GM19240 (cell line): ENCODE measurements at regions not wholly inside any gene's neighbourhood (a gene's known extent, or its start where the extent isn't known, plus 50 kb on each side); places are given as distances from the start of the nearest gene placed in this dataset.
A peak's percentile ranks its signal among the peaks of the same experiment; 100 is the strongest.
"Not testable (repeated sequence)": the region's sequence is repeated elsewhere in the genome, so short reads cannot be mapped to it uniquely, and the experiment has no call there.

Source experiments
- DNase-seq: peaks from one replicate; pipeline ENCODE4 v3.0.0; 2011; ENCODE audit warnings: low spot score; ENCODE audit not compliant: insufficient read length

DNA sequence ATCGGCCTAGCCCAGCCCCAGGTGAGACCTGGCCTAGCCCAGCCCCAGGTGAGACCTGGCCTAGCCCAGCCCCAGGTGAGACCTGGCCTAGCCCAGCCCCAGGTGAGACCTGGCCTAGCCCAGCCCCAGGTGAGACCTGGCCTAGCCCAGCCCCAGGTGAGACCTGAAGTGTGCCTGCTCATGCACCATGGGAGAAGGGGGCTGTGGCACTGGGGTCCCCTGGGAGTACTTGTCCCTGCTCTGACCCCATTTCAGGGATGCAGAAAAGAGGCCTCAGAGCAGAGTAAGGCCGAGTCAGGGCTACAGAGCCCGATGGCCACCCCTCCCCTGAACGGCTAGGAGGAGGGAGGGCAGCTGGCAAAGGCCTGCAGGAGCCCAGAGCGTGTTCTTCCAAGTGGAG lies 129.6 kb downstream of the CRYBB2 start:
- DNase-seq = not testable (repeated sequence)

DNA sequence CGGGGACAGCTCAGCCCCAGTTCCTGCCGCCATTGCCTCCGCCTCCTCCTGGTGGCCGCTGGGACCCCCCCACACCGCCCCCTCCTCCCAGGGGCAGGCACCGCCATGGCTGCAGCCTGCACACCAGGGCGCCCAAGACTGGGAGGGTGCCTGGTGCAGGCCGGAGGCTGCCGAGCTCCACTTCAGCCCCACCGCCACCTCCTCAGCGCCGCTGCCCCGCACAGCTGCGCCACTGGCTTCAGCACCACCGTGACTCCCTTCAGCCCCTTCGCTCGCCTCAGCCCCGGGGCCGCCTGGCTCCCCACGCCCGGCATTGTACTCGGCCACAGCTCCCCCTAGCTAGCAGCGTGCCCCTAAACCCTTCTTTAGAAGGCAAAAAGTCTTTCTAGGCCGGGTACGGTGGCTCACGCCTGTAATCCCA lies 131.1 kb downstream of the CRYBB2 start:
- no peak for DNase-seq

DNA sequence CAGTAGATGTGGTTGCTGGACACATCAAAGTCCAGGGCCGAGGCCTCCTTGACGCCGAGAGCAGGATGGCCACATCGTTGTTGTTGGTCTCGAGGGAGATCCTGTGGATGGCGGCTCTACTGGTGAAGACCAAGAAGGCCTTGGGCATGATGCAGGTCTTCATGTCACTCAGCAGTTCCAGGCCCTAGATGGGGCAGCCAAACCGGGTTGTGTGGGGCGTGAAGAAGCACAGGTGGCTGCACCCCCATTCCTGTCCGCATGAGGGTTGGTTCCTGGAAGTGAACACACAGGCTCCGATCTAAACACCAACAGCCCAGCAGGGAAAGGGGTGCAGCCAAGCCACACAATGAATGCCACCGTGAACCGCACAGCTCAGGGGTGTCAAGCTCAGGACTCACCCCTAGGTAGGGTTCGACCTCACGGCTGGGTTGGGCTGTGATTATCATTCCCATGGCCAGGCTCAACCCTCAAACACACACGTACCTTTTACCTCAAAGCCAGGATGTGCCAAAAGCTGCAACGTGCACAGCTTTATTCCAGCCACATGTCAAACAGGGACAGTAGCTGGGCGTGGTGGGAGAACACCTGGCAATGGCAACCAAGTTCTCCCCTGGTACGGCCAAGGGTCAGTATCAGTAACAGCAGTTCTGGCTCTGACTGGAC lies 132.3 kb downstream of the CRYBB2 start:
- no peak for DNase-seq

DNA sequence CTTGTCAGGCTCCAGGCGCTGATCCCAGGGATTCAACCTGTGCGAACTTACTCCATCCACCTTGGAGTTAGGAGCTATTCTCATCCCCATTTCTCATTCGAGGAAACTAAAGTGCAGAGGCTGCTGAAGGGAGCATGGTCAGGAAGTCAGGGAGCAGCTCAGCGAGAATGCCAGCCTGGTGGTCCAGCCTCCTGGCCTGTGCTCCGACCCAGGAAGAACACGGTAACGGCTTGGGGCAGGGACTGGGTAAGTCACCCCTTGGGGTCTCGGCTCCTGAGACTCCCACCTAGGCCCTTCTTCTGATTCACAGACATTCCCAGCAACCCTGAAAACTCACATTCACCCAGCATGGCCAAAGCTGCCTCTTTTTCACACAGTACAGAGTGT lies 132.8 kb downstream of the CRYBB2 start:
- no peak for DNase-seq

DNA sequence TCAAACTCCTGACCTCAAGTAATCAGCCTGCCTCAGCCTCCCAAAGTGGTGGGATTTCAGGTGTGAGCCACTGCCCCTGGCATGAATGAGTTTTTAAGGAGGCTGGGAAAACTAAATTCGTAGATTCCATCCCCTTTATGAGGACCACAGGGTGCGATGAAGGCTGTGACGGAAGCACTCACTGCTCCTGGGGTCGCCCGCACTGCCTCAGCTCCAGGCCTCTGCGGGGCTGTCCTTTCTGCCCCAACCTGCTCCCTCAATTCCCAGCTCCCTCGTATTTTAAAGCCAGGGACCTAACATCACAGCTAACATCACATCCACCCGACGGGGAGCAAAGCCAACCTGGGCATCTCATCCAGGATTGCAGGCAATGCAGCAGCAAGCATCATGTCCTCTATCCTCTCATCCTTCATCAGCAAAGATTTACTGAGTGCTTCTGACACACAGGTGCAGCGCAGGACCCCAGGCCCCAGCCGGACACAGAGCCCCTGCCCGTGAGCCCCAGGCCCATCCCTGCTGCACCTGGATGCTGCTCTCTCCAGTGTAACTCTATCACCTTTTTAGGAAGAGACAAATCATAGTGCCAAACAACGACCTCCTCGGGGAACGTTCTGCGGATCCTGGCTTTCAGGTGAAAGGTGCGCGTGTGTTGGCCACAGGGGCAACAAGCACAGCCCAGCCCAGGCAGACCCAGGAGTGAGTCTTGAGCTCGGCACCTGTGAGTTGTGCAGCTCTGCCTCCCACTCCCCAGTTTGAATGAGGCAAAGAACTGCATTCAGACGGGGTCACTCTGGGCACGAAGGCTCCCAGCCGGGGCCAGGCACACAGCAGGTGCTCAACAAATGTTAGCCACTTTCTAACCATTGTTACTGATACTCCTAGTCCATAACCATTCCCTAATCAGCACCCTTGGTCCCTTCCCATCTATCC lies 134.3 kb downstream of the CRYBB2 start:
- DNase-seq = no peak

DNA sequence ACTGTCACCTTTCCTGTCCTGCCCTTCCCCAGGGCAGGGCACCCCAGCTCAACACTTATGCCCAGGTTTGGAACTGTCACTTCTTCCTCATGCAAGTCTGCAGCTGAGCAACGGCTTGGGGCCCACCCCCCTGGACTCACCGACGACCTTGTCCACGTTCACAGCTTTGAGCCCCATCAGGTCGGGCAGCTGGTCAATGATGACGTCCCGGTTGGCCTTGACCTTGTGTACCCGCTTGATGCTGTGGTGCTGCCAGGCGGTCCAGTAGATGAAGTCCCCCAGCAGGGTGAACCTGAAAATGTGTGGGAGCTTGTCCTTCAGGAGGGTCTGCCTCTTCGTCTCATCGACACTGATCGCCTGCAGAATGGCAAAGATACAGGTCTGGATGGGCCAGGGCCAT lies 135.0 kb downstream of the CRYBB2 start:
- DNase-seq = no peak

DNA sequence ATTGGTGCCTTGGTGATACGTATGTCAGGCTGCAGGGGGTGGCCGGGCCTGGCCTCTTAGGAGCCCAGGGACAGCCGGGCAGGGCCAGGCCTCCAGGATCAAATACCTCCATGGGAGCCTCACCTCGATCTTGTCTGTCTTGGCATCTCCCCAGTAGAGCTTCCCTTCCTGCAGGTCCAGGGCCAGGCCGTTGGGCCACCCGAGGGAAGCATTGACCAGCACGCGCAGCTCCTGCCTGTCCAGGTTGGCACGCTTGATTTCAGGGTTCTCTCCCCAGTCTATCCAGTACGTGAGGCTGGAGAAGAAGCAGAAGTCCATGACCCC lies 137.7 kb downstream of the CRYBB2 start:
- no peak for DNase-seq

DNA sequence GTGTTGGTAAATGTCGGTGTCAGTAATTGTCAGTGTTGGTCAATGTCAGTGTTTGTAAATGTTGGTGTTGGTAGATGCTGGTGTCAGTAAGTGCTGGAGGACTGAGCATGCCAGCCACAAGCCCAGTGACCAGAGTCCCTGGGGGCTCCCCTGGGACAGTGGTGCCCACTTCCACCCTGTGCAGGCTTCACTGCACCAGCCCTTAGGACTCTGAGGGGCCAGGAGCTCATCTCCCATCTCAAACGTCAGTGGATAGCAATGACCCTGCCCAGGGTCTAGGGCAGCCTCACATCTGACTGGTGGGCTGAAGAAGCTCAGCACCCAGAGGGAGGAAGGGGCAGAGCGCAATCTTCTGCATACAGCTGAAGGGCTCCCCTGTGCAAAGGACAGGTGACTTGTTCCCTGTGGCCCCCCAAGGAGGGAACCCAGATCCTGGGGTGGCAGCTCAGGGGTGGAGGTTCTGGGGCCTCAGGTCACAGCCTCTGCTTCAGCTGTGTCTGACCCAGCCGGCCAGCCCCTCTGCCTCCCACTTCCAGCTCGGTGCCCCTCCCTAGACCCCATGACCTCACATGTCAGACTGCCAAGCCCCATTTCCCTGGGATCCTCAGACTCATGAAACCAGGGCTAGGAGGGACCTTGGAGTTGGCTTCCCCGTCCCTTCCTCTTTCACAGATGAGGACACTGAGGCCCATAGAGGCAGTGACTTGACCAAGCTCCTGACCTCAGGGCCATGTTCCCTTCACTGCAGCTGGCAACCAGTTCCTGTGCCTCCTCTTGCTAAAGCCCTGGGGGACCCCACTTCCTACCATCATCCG lies 138.4 kb downstream of the CRYBB2 start:
- DNase-seq = no peak

DNA sequence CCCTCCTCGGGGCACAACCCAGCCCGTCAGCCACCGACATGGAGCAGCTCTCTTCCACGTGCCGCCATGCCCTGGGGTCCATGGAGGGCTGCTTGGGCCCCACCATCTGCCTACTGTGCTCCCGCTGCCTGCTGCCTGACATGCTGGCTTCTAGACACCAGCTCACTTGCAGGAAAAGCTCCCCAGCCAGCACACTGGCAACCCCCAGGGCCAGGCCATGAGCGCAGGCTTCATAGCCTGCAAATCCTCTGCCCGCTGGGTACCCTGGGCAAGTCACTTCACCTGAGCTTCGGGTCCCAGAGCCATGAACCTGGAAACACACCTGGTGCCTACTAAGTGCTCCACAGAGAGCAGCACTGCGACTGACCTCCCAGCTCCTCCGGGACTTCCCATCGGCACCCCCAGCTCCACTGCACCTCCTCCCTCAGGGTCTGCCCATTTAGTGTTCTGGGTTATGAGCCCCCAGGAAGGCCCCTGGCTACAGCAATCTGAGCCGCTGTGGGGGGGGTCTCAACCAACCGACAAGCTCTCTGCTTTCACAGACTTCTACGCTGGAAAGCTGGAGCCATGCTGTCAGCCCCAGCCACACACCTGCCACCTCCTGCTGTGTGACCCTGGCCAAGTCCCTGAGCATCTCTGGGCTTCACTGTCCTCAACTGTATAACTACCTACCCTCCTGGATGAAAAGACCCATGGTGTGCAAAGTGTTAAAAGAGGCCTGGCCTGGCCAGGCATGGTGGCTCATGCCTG lies 139.2 kb downstream of the CRYBB2 start:
- no peak for DNase-seq

DNA sequence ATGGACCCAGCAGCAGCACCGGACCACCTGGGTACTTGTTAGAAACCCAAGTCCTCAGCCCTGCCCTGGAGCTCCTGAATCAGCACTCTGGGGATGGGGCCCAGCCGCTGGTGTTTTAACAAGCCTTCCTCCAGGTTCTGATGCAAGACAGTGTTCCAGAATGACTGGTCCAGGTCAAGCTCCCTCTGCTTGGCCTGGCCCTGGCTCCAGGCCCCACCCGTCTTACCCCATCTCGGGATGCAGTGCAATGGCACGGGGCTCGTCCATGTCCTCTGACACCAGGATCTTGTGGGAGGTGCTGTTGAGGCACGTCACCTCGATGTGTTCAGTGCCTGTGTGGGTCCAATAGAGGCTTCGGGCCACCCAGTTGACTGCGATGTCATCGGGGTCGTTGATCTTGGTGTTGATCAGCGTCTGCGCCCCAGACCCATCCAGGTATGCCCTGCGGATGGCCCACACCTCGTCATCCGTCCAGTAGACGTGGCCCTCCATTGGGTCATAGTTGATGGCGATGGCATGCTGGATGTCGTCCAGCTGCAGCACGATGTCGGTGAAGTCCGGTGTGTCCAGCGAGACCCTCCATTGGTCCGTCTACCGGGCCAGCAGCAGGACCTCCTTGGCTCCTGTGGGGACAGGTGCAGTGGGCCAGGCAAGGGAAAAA lies 140.3 kb downstream of the CRYBB2 start:
- no peak for DNase-seq

DNA sequence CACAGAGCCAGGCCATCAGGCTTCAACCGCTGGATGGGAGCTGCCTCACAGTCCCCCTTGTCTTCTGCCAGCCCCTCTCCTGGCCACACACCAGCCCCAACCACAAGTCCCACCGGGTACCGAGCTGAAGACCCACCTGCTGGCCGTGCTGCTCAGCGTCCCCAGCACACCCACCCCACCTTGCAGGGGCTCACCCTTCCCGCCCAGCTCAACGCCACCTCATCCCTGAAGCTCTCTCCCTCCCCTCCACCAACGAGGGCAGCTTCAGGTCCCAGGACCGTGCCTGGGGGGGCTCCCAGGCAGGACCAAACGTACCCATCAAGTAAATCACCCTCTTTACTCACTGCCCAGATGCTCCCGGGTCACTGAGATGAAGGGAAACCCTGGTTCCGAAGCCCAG lies 141.0 kb downstream of the CRYBB2 start:
- no peak for DNase-seq

DNA sequence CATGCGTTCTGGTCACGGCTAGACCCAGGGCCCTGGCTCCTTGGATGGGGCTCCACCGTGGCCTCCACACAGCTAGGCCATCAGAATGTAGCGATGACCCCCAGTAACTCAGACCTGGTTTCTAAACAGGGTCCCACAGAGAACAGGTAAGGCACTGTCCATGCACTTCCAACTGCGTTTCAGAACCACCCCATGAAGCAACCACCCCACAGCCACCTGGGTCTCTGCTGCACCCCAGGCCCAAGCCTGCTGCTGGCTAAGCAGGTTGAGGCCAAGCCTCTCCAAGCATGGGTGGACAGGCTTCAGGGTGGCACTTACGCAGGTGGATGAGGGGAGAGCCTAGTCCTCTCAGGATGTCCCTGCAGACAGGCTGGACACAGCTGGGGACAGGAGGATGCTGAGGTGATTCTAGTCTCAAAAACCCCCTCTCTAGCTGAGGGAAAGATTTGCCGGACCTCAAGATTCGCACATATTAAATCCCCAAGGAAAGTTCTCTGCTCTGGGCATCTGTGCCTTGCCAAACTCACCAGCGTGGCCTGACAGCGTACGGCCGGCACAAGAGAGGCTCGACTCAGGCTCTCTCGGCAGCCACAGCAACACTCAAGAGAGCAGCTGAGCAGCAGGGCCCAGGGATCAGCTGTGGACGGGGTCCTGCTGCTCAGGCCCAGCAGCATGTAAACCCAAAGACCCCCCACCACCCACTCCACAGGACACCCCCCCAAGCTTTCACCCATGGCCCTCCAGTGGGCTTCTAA lies 141.6 kb downstream of the CRYBB2 start:
- no peak for DNase-seq

DNA sequence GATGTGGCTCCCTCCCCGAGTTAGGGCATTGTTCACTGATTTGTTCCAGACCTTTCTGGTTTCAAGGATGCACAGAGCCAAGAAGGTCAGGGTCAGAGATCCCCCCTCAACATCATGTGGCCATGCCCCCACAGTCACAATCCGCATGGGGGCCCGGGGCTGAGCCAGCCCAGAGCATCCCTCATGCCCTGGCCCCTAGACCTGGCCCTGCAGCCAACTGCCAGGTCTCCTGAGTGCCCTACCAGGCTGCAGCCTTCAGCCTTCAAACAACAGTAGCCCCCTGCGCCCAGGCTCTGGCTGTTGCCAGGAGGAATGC lies 142.4 kb downstream of the CRYBB2 start:
- no peak for DNase-seq

DNA sequence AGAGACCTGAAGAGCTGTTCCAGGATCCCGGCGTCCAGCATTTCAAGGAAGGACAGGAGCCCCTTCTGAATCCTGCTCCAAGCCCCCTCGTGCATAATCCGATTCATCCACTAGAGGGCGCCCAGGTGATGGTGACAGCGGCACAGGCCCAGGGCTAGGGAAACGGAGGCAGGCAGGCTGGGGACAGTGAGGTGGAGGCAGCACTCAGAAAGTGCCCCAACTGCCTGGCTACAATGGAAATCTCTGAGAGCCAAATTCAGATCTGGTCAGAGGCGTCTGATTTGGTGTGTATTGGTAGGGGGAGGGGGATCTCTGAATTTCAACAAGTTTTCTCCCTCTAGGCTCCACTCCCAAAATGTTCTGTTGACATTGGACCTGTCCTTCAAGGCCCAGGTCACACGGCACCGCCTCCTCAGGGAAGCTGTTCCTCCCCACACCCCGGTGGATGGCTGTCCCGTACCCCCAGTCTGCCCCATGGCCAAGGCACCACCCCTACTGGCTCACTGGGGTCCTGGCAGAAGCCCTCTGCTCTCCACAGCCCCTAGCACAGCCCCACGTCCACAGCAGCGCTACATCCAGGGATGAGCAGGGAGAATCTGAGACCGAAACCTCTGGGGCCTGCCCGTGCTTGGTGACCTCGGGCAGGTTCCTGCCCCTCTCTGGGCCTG lies 142.9 kb downstream of the CRYBB2 start:
- DNase-seq = peak; percentile 84

DNA sequence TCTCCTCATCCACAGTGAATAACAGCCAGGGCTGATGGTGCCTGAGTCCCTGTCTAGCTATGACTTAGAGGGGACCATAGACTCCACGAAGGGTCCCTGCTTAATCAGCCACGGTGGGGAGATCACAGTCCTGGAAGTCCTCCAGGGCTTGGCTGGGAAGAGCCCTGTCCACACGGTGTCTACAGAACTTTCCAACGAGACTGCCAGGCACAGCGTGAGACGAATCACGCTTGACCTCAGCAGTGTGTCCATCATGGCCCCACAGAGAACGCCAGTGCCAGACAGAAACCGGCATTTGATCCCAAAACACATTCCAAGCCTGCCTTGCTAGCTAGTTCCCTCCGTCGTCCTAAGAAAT lies 143.4 kb downstream of the CRYBB2 start:
- no peak for DNase-seq

DNA sequence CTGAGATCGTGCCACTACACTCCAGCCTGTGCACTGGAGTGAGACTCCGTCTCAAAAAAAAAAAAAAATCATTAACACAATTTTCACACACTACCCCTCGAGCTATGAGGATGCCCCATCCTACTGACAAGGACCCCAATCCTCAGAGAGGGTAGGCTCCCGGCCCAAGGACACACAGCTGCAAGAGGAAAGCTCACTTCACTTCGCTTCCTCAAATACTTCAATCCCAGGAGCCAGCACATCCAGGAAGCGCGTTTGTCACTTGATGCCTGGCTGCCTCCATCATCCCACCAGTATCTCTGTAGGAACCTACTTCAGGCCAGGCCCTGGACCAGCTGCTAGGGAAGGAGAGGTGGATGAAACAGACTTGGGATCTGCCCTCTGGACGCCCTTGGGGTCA lies 144.0 kb downstream of the CRYBB2 start:
- DNase-seq = no peak

DNA sequence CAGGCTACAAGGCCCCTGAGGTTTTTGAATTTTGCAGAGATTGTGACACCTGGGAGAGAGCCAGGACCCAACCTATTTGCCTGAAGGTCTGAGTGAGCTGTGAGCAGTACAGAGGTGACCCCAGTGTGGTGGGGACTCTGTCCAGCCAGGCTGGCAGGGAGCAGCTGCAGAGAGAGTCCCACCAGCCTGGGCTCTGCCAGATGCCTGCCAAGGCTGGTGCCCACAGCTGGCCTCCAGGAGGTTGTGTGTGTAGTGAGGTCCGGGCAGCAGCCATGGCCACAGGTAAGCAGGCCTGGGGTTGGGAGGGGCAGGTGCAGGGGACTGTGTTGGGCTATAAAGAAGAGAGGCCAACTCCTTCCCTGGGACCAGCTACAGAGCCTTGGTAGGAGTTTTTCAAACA lies 144.8 kb downstream of the CRYBB2 start:
- DNase-seq = no peak

DNA sequence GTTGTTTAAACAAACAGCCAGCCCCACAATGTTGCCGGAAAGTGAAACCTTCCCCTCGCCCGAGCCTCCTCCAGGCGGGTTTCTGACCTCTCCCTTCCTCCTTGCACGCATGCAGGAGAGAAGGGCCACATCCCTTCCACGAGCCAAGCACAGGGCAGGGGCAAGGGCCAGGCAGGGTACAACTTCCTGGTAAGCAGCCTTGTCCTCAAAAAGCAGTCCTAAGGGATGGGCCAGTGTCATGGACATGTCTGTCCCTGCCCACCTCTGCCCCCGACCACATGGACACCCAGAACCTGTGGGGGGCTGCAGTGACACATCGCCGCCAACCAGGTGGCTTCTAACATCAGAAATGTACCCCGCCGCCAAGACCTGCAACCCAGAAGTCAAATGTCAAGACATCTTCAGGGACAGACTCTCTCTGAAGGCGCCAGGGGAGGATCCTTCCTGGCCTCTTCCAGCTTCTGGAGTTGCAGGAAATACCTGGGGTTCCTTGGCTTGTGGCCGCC lies 145.3 kb downstream of the CRYBB2 start:
- DNase-seq = no peak

DNA sequence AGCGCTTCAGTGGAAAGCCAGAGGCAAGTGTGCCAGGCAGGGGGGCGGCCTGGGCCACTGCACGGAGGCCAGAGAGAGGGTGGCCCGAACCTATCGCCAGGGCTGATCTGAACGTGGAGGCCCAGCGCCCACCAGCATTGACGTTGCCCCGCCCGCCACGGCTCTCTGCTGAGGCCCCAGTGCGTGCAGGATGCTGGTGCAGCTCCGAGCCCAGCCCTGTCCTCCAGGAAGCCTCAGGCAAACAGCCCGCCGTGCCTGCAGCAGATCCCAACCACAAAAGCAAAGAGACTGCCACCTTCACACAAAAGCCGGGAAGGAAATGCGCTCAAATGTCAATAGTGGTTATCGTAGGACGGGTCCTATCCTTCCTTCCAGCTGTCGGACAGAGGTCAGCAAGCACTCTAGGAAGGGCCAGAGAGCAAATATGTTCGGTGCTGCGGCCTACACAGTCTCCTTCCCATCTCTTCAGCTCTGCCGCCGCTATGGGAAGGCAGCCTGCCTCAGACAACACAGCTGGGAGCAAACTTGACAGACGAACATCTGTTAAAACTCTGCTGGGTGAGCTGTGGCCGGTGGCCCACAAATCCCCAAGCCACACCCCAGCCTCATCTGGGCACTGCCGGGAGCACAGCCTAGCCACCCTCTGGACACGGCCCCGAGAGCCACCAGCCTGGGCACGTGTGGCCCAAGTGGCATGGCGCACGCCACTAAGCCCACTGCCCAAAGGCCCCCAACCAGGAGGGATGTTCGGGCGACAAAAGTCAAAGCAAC lies 146.2 kb downstream of the CRYBB2 start:
- DNase-seq = no peak
